HFFc6 (cell line): ENCODE measurements at regions not wholly inside any gene's neighbourhood (a gene's known extent, or its start where the extent isn't known, plus 50 kb on each side); places are given as distances from the start of the nearest gene placed in this dataset.

Experiments
- DNase-seq: peaks from one replicate; pipeline ENCODE4 v3.0.0-alpha.2; 2018
- H3K27ac Mint-ChIP-seq: 2 replicates; pipeline ENCODE4 v1.8.0; 2020; ENCODE audit warnings: mild to moderate bottlenecking, mixed read lengths
- H3K27me3 Mint-ChIP-seq: 2 replicates; pipeline ENCODE4 v1.8.0; 2021; ENCODE audit warnings: mild to moderate bottlenecking, moderate library complexity, mixed read lengths; ENCODE audit not compliant: insufficient read depth
- H3K36me3 Mint-ChIP-seq: 2 replicates; pipeline ENCODE4 v1.8.0; 2021; ENCODE audit warnings: low read depth, mixed read lengths
- H3K4me1 Mint-ChIP-seq: 2 replicates; pipeline ENCODE4 v1.8.0; 2020; ENCODE audit warnings: low read depth, mixed read lengths
- H3K4me3 Mint-ChIP-seq: 2 replicates; pipeline ENCODE4 v1.8.0; 2020; ENCODE audit warnings: mild to moderate bottlenecking, moderate library complexity, mixed read lengths
- H3K9me3 Mint-ChIP-seq: 2 replicates; pipeline ENCODE4 v1.8.0; 2020; ENCODE audit warnings: mild to moderate bottlenecking, mixed read lengths
- CTCF ChIP-seq: fragments of 200-600 bp; sonication (generic); IDR thresholded peaks from 2 replicates; pipeline ENCODE4 v1.5.0; 2021; ENCODE audit warnings: antibody characterized with exemption, mild to moderate bottlenecking

DNA sequence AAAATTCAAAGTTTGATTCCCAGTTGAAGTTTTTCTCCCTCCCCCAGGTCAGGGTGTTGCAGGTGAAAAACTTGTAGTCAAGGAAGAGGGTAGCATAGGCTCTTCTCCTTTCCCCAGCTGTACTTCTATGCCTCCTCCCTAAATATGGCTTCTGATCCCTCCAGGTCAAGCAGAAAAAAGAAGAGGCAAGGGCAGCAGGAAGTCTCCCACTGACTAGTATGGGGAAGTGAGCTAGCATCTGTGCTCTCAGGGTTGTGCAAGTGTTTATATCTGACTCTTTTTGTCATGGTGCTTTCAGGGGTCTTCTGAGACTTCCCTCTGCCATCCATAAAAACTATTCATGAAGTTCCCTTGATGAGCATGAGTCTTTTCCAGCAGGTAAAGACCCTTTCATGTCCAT, 76.0 kb downstream of the ATPSCKMT start:
- Mint-ChIP-seq H3K27me3 (no peaks in the 10 kb centered on the region), H3K4me3 (no peak overlapping the region), H3K36me3 (peaks cover 6% of the 10 kb centered on the region), H3K4me1 (no peaks in the 10 kb centered on the region), H3K27ac (no peak overlapping the region), H3K9me3 (no peaks in the 10 kb centered on the region)
- TF ChIP-seq CTCF: no peak
- no peak for DNase-seq

DNA sequence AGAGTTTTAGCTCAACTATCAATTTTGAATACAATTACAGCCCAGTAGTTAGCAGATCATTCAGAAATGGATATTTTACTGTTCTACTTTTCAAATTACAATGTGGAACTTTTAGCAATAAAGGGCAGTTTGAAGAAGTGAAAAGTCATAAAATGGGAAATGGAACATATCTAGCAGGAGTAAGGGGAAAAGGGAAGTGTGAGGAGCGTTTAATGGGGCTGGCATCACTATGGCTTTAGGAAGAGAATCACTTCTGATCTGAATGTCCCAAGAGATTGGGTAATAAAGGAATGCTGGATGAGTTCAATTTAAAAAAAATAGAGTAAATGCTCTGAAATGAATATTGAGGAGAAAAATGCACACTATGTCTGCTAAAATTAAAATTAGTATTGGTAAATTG, 77.4 kb downstream of the ATPSCKMT start:
- Mint-ChIP-seq H3K4me3 (no peak overlapping the region), H3K9me3 (no peaks in the 10 kb centered on the region), H3K27ac (no peak overlapping the region), H3K36me3 (0 out of 2 replicates have a peak, but pooled peaks cover 4% of the 10 kb centered on the region), H3K4me1 (no peaks in the 10 kb centered on the region), H3K27me3 (no peaks in the 10 kb centered on the region)
- no peak for DNase-seq
- TF ChIP-seq CTCF: no peak

GRCh38 chr5:10169359-10169758, 80.3 kb downstream of the ATPSCKMT start:
- Mint-ChIP-seq H3K4me3 (no peak overlapping the region), H3K36me3 (peaks cover 27% of the 10 kb centered on the region), H3K27ac (no peak overlapping the region), H3K9me3 (peaks cover 11% of the 10 kb centered on the region), H3K4me1 (no peaks in the 10 kb centered on the region), H3K27me3 (no peaks in the 10 kb centered on the region)
- DNase-seq: no peak
- no peak for TF ChIP-seq CTCF

DNA sequence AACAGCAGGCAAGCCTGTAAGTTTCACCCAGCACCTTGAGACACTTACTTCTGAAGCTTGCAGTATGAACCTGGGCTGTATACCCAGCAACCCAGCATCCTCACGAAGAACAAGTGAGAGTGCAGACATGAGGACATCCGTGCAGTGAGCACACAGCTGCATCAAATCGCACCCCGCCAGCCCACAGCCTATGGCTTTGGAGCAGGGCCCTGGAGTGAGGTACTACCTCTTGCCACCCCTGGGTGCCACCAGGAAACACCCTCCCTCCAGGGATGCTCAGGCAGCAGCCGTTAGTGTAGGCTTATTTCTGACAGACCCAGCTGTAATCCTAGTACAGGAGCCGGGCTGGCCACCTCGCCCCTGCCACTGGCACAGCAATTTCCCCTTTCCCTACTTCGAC, 81.4 kb downstream of the ATPSCKMT start:
- no peaks in the 10 kb centered on the region for H3K4me1 Mint-ChIP-seq
- TF ChIP-seq CTCF: no peak
- H3K4me3 Mint-ChIP-seq: no peak overlapping the region
- DNase-seq: no peak
- no peak overlapping the region for H3K27ac Mint-ChIP-seq
- H3K27me3 Mint-ChIP-seq: no peaks in the 10 kb centered on the region
- H3K36me3 Mint-ChIP-seq: peaks cover 31% of the 10 kb centered on the region
- peaks cover 11% of the 10 kb centered on the region for H3K9me3 Mint-ChIP-seq

DNA sequence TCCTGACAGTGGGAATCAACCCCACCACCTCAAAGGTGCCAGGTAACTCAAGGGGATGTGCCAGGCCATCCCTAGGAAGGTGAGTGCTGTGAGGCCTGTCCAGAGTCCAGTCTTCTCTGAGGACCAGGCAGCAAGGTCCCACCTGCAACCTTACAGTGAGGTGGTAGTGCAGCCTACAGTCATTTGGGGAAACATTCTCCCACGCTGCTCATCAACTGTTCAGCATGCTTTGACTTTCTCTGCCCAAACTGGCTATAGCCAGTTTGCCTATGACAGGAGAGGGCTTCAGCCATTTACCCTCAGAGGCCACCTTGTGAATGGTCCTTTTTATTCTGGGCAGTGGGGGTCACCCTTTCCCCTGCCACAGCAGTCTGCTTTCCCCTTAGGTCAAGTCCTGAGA, 81.9 kb downstream of the ATPSCKMT start:
- H3K9me3 Mint-ChIP-seq: peaks cover 11% of the 10 kb centered on the region
- DNase-seq: no peak
- no peaks in the 10 kb centered on the region for H3K4me1 Mint-ChIP-seq
- H3K4me3 Mint-ChIP-seq: no peak overlapping the region
- no peak overlapping the region for H3K27ac Mint-ChIP-seq
- TF ChIP-seq CTCF: no peak
- no peaks in the 10 kb centered on the region for H3K27me3 Mint-ChIP-seq
- peaks cover 31% of the 10 kb centered on the region for H3K36me3 Mint-ChIP-seq

DNA sequence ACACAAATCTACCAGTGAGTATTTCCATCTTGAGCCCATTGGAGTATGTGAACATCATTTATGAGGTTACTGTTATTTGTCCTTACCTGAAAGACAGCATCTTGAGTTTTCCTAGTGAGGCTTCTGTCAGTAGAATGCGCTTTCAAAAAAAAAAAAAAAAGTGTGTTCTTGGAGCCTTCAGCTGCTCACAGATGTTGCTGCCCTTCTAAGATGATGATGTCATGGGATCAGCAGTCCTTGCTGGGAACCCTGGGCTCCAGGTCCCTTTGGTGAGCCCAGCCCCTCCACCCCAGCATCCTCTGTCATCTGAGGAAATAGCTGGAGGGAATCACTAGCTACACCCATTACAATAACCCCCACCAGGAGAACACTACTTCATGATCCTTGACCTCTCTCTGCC, 83.3 kb downstream of the ATPSCKMT start:
- no peak for DNase-seq
- H3K27ac Mint-ChIP-seq: no peak overlapping the region

More for the DNA sequence above, 83.3 kb downstream of the ATPSCKMT start:
- Mint-ChIP-seq H3K36me3 (peaks cover 27% of the 10 kb centered on the region), H3K4me3 (no peak overlapping the region), H3K27me3 (no peaks in the 10 kb centered on the region), H3K4me1 (no peaks in the 10 kb centered on the region), H3K9me3 (peaks cover 11% of the 10 kb centered on the region)
- TF ChIP-seq CTCF: no peak
